ENCODE measurements at regions not wholly inside any gene's neighbourhood (a gene's known extent, or its start where the extent isn't known, plus 50 kb on each side); places are given as distances from the start of the nearest gene placed in this dataset.
A peak's percentile ranks its signal among the peaks of the same experiment; 100 is the strongest.
"Not testable (repeated sequence)": the region's sequence is repeated elsewhere in the genome, so short reads cannot be mapped to it uniquely, and the experiment has no call there.

GRCh38 chr14:53621921-53622320 lies 334.7 kb downstream of the BMP4 start:
- ATAC-seq (no peak), DNase-seq (no peak)
- no peak for TF ChIP-seq CTCF (IDR thresholded peaks at IDR 0.05)
- H3K9me3 ChIP-seq = no peaks in the 10 kb centered on the region
- no peak overlapping the region for H3K4me3 ChIP-seq
- WGBS, 3 donors = 32 to 42% (median 35%) methylated on average over 2 of the region's 2 CpGs
- H3K27ac ChIP-seq = no peak overlapping the region
- H3K36me3 ChIP-seq (ENCODE audit: insufficient read depth in 1 of 2, low read depth in 1 of 2) = no peaks in the 10 kb centered on the region
- intact Hi-C loops (cut with DNase I) = no loop called here
- H3K4me1 ChIP-seq = no peaks in the 10 kb centered on the region
- peaks cover 0 to under 1% (median 0%) of the 10 kb centered on the region in 3 donors for H3K27me3 ChIP-seq (ENCODE audit: insufficient read depth in 3 of 3, low read length in 2 of 3)

- no peak for TF ChIP-seq CTCF (IDR thresholded peaks at IDR 0.05)
- intact Hi-C loops (cut with DNase I) = no loop called here
- Histone ChIP-seq H3K4me1 (no peaks in the 10 kb centered on the region), H3K36me3 (ENCODE audit: insufficient read depth in 1 of 2, low read depth in 1 of 2) (no peaks in the 10 kb centered on the region), H3K4me3 (no peak overlapping the region), H3K27me3 (ENCODE audit: insufficient read depth in 3 of 3, low read length in 2 of 3) (peaks cover 0 to 2% (median 0%) of the 10 kb centered on the region in 3 donors), H3K27ac (no peak overlapping the region), H3K9me3 (no peaks in the 10 kb centered on the region)
- WGBS, 3 donors = 74 to 78% (median 76%) methylated on average over 3 of the region's 3 CpGs
- ATAC-seq (peak in 3 of 4 donors; percentile 30 to 56 (median 33)), DNase-seq (no peak)
Measured at GRCh38 chr14:53621433-53621832, 335.2 kb downstream of the BMP4 start.

- Histone ChIP-seq H3K27me3 (ENCODE audit: insufficient read depth in 3 of 3, low read length in 2 of 3) (peaks cover 0 to 2% (median 0%) of the 10 kb centered on the region in 3 donors), H3K36me3 (ENCODE audit: insufficient read depth in 1 of 2, low read depth in 1 of 2) (no peaks in the 10 kb centered on the region), H3K4me3 (no peak overlapping the region), H3K27ac (no peak overlapping the region), H3K9me3 (no peaks in the 10 kb centered on the region), H3K4me1 (no peaks in the 10 kb centered on the region)
- DNase-seq = no peak
- TF ChIP-seq CTCF (IDR thresholded peaks at IDR 0.05) = no peak
- 88 to 96% (median 89%) methylated on average over 1 of the region's 1 CpG for WGBS, 3 donors
- intact Hi-C loops (cut with DNase I) = no loop called here
- no peak for ATAC-seq
Measured at GRCh38 chr14:53620890-53621289, 335.7 kb downstream of the BMP4 start.

- Histone ChIP-seq H3K36me3 (ENCODE audit: insufficient read depth in 1 of 2, low read depth in 1 of 2) (no peaks in the 10 kb centered on the region), H3K27me3 (ENCODE audit: insufficient read depth in 3 of 3, low read length in 2 of 3) (peaks cover 0 to 2% (median 0%) of the 10 kb centered on the region in 3 donors), H3K4me3 (no peak overlapping the region), H3K27ac (no peak overlapping the region), H3K9me3 (no peaks in the 10 kb centered on the region), H3K4me1 (no peaks in the 10 kb centered on the region)
- no peak for ATAC-seq
- WGBS, 3 donors = 15 to 24% (median 21%) methylated on average over 2 of the region's 2 CpGs
- intact Hi-C loops (cut with DNase I) = no loop called here
- TF ChIP-seq CTCF (IDR thresholded peaks at IDR 0.05) = no peak
- DNase-seq = no peak
Measured at GRCh38 chr14:53620317-53620716, 336.3 kb downstream of the BMP4 start.

GRCh38 chr14:53619691-53620231 lies 336.9 kb downstream of the BMP4 start:
- H3K9me3 ChIP-seq = no peaks in the 10 kb centered on the region
- H3K27me3 ChIP-seq (ENCODE audit: insufficient read depth in 3 of 3, low read length in 2 of 3) = peaks cover 0 to 2% (median 0%) of the 10 kb centered on the region in 3 donors

GRCh38 chr14:53616536-53616935 lies 340.1 kb downstream of the BMP4 start:
- whole genome bisulfite sequencing, 3 donors = 55 to 74% (median 63%) methylated on average over 2 of the region's 2 CpGs
- ATAC-seq; H3K4me1 ChIP-seq; H3K36me3 ChIP-seq (ENCODE audit: insufficient read depth in 1 of 2, low read depth in 1 of 2); intact Hi-C loops (cut with DNase I); H3K4me3 ChIP-seq; H3K27ac ChIP-seq; H3K27me3 ChIP-seq (ENCODE audit: insufficient read depth in 3 of 3, low read length in 2 of 3); DNase-seq; H3K9me3 ChIP-seq: not testable (repeated sequence)

More at GRCh38 chr14:53619691-53620231, 336.9 kb downstream of the BMP4 start:
- intact Hi-C loops (cut with DNase I) = no loop called here
- TF ChIP-seq CTCF (IDR thresholded peaks at IDR 0.05) = no peak
- H3K27ac ChIP-seq = no peak overlapping the region
- no peak for DNase-seq
- no peaks in the 10 kb centered on the region for H3K4me1 ChIP-seq
- H3K36me3 ChIP-seq (ENCODE audit: insufficient read depth in 1 of 2, low read depth in 1 of 2) = no peaks in the 10 kb centered on the region
- ATAC-seq = peak in 1 of 4 donors; percentile 56
- no peak overlapping the region for H3K4me3 ChIP-seq
- WGBS, 3 donors = 26 to 66% (median 41%) methylated on average over 3 of the region's 3 CpGs

Data from psoas muscle (tissue), 7 donors.